Panc1 (cell line): ENCODE measurements at regions not wholly inside any gene's neighbourhood (a gene's known extent, or its start where the extent isn't known, plus 50 kb on each side); places are given as distances from the start of the nearest gene placed in this dataset.

Experiments used
- POLR2AphosphoS5 ChIP-seq: IDR thresholded peaks from 2 replicates; pipeline ENCODE4 v1.6.1; 2012; ENCODE audit warnings: mild to moderate bottlenecking, low read depth, low read length, moderate library complexity
- SIN3A ChIP-seq: IDR thresholded peaks from 2 replicates; pipeline ENCODE4 v1.6.1; 2012; ENCODE audit warnings: low read depth, mild to moderate bottlenecking, low read length, moderate library complexity, borderline replicate concordance; ENCODE audit not compliant: insufficient read depth
- TCF7L2 ChIP-seq: IDR thresholded peaks from 2 replicates; pipeline ENCODE4 v1.6.1; 2011; ENCODE audit warnings: mild to moderate bottlenecking, low read depth, low read length, inconsistent platforms
- TF ChIP-seq, protein P1 (sequence below): fragments of 450-650 bp; IDR thresholded peaks from 2 replicates; pipeline ENCODE4 v1.5.1; 2017; ENCODE audit warnings: mild to moderate bottlenecking

DNA sequence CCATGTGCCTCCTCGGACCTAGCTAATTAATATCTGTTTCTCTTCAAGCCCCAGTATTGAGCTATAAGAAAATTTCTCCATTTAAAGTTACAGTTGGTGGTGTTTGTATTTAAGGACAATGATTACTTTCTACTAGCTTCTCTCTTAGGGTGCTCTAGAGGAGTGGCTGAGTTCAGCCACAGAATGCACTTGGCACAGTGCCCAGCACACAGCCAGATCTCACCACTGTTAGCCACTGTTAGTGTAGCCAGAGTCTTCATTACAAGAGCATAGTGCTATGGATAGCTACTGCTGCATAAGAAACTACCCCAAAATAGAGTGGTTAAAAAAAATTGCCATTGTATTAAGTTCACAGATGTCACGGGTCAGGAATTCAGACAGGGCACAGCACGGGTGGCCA, 421.3 kb downstream of the BCOR start:
- TF ChIP-seq, protein P1, sequence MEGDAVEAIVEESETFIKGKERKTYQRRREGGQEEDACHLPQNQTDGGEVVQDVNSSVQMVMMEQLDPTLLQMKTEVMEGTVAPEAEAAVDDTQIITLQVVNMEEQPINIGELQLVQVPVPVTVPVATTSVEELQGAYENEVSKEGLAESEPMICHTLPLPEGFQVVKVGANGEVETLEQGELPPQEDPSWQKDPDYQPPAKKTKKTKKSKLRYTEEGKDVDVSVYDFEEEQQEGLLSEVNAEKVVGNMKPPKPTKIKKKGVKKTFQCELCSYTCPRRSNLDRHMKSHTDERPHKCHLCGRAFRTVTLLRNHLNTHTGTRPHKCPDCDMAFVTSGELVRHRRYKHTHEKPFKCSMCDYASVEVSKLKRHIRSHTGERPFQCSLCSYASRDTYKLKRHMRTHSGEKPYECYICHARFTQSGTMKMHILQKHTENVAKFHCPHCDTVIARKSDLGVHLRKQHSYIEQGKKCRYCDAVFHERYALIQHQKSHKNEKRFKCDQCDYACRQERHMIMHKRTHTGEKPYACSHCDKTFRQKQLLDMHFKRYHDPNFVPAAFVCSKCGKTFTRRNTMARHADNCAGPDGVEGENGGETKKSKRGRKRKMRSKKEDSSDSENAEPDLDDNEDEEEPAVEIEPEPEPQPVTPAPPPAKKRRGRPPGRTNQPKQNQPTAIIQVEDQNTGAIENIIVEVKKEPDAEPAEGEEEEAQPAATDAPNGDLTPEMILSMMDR = no peak
- TF ChIP-seq SIN3A (no peak), POLR2AphosphoS5 (no peak), TCF7L2 (no peak)
